ENCODE measurements at regions not wholly inside any gene's neighbourhood (a gene's known extent, or its start where the extent isn't known, plus 50 kb on each side); places are given as distances from the start of the nearest gene placed in this dataset.
"Not testable (repeated sequence)": the region's sequence is repeated elsewhere in the genome, so short reads cannot be mapped to it uniquely, and the experiment has no call there.

- Mint-ChIP-seq H3K4me3 (no peak overlapping the region), H3K4me1 (no peaks in the 10 kb centered on the region), H3K9me3 (peaks cover 0 to 9% (median 6%) of the 10 kb centered on the region in 11 donors), H3K27ac (no peak overlapping the region), H3K27me3 (no peaks in the 10 kb centered on the region), H3K36me3 (no peaks in the 10 kb centered on the region)
- no peak overlapping the region for H3K4me3 ChIP-seq (ENCODE audit: low read length)
- POLR2A ChIA-PET = no interaction called here
- H3K27me3 ChIP-seq (ENCODE audit: control insufficient read depth in 2 of 2, insufficient read depth in 2 of 2, low read length in 2 of 2) = no peaks in the 10 kb centered on the region
- ATAC-seq = no peak
- CTCF ChIA-PET = no interaction called here
- no peaks in the 10 kb centered on the region for H3K9me3 ChIP-seq (ENCODE audit: control insufficient read depth in 2 of 3, low read length in 3 of 3)
- no peak overlapping the region for H3K27ac ChIP-seq (ENCODE audit: low read depth, low read length)
- intact Hi-C loops (cut with micrococcal nuclease) = no loop called here
- H3K36me3 ChIP-seq (ENCODE audit: control insufficient read depth in 2 of 3, insufficient read depth in 3 of 3, low read length in 3 of 3) = no peaks in the 10 kb centered on the region
- H3K4me1 ChIP-seq (ENCODE audit: control insufficient read depth in 2 of 2, insufficient read depth in 2 of 2, low read length in 2 of 2) = no peaks in the 10 kb centered on the region
- no peak for DNase-seq
These were observed 120.3 kb upstream of the KLHL4 start for GRCh38 chrX:87397103-87397886.

DNA sequence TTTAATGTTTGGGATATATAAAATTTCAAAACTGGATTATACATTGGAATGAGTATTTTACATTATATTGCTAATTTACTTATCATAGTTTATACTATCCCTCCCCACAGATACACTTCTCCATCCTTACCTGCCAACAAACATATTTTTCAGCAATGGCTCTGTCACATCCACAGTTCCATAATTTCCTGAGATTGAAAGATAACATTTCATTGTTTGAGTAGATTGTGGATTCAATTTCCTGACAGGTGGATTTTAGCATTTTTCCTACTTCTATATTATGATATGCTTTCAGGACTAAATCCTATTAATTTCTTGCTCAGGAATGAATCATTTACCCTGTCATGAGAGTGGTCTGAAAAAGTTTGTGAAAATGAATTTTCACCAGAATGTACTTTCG, 115.3 kb upstream of the KLHL4 start:
- H3K4me3 ChIP-seq (ENCODE audit: low read length) = no peak overlapping the region
- no peak overlapping the region for H3K27ac ChIP-seq (ENCODE audit: low read depth, low read length)
- H3K9me3 ChIP-seq (ENCODE audit: control insufficient read depth in 2 of 3, low read length in 3 of 3) = no peaks in the 10 kb centered on the region
- Mint-ChIP-seq H3K9me3 (peaks cover 0 to 18% (median 6%) of the 10 kb centered on the region in 11 donors), H3K4me3 (no peak overlapping the region), H3K27me3 (no peaks in the 10 kb centered on the region), H3K27ac (no peak overlapping the region), H3K4me1 (no peaks in the 10 kb centered on the region), H3K36me3 (no peaks in the 10 kb centered on the region)
- DNase-seq (no peak), ATAC-seq (no peak)
- H3K36me3 ChIP-seq (ENCODE audit: control insufficient read depth in 2 of 3, insufficient read depth in 3 of 3, low read length in 3 of 3) = no peaks in the 10 kb centered on the region
- H3K4me1 ChIP-seq (ENCODE audit: control insufficient read depth in 2 of 2, insufficient read depth in 2 of 2, low read length in 2 of 2) = no peaks in the 10 kb centered on the region
- ChIA-PET POLR2A (no interaction called here), CTCF (no interaction called here)
- intact Hi-C loops (cut with micrococcal nuclease) = no loop called here
- no peaks in the 10 kb centered on the region for H3K27me3 ChIP-seq (ENCODE audit: control insufficient read depth in 2 of 2, insufficient read depth in 2 of 2, low read length in 2 of 2)

GRCh38 chrX:87403551-87403950, 114.1 kb upstream of the KLHL4 start:
- Mint-ChIP-seq H3K27me3 (no peaks in the 10 kb centered on the region), H3K36me3 (no peaks in the 10 kb centered on the region), H3K4me3 (no peak overlapping the region), H3K4me1 (no peaks in the 10 kb centered on the region), H3K27ac (no peak overlapping the region), H3K9me3 (peaks cover 0 to 18% (median 6%) of the 10 kb centered on the region in 11 donors)
- ATAC-seq = no peak
- ChIA-PET CTCF (no interaction called here), POLR2A (no interaction called here)
- Histone ChIP-seq H3K36me3 (ENCODE audit: control insufficient read depth in 2 of 3, insufficient read depth in 3 of 3, low read length in 3 of 3) (no peaks in the 10 kb centered on the region), H3K27ac (ENCODE audit: low read depth, low read length) (no peak overlapping the region), H3K4me3 (ENCODE audit: low read length) (no peak overlapping the region), H3K9me3 (ENCODE audit: control insufficient read depth in 2 of 3, low read length in 3 of 3) (no peaks in the 10 kb centered on the region), H3K4me1 (ENCODE audit: control insufficient read depth in 2 of 2, insufficient read depth in 2 of 2, low read length in 2 of 2) (no peaks in the 10 kb centered on the region), H3K27me3 (ENCODE audit: control insufficient read depth in 2 of 2, insufficient read depth in 2 of 2, low read length in 2 of 2) (no peaks in the 10 kb centered on the region)
- no peak for DNase-seq
- intact Hi-C loops (cut with micrococcal nuclease) = no loop called here

DNA sequence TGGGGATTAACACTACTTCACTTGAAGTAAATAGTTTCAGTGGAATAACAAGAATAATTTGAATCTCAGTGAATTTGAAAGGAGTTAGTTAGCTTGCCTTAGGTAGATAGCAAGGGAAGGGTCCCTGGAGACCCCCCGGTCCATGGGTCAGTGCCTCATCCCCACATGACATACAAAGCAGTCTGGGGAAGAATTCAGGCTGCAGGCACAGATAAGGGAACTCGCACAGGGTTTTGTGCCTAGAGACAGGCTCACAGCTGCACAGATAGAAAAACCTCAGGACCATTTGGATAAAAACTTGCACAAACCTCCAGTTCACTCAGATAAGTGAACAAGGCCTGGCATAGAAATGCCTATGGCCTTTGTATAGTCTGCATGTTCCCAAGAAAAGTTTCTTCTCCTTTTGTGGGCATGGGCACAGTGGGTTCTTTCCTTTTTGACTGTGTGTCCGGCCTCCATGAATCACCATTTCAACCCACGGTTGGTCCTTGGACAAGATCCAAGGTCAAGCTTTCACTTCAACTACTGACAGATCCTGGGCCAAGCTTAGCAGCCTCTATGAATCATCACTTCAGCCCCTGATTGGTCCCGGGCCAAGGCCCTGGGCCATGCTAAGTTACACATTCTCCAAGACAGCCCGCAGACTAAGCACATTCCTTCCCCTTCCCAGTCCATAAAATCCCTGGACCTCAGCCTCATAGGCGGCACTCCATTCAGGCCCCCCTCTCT, 108.3 kb upstream of the KLHL4 start:
- POLR2A ChIA-PET = no interaction called here
- Histone ChIP-seq H3K27ac (ENCODE audit: low read depth, low read length) (no peak overlapping the region), H3K36me3 (ENCODE audit: control insufficient read depth in 2 of 3, insufficient read depth in 3 of 3, low read length in 3 of 3) (no peaks in the 10 kb centered on the region), H3K9me3 (ENCODE audit: control insufficient read depth in 2 of 3, low read length in 3 of 3) (no peaks in the 10 kb centered on the region), H3K4me3 (ENCODE audit: low read length) (no peak overlapping the region), H3K27me3 (ENCODE audit: control insufficient read depth in 2 of 2, insufficient read depth in 2 of 2, low read length in 2 of 2) (no peaks in the 10 kb centered on the region), H3K4me1 (ENCODE audit: control insufficient read depth in 2 of 2, insufficient read depth in 2 of 2, low read length in 2 of 2) (no peaks in the 10 kb centered on the region)
- CTCF ChIA-PET = no interaction called here
- no peak overlapping the region for H3K4me3 Mint-ChIP-seq
- ATAC-seq = no peak
- H3K27me3 Mint-ChIP-seq = no peaks in the 10 kb centered on the region
- no peak for DNase-seq
- intact Hi-C loops (cut with micrococcal nuclease) = no loop called here
- peaks cover 0 to 12% (median 2%) of the 10 kb centered on the region in 11 donors for H3K9me3 Mint-ChIP-seq
- H3K36me3 Mint-ChIP-seq = no peaks in the 10 kb centered on the region
- no peak overlapping the region for H3K27ac Mint-ChIP-seq
- H3K4me1 Mint-ChIP-seq = no peaks in the 10 kb centered on the region

DNA sequence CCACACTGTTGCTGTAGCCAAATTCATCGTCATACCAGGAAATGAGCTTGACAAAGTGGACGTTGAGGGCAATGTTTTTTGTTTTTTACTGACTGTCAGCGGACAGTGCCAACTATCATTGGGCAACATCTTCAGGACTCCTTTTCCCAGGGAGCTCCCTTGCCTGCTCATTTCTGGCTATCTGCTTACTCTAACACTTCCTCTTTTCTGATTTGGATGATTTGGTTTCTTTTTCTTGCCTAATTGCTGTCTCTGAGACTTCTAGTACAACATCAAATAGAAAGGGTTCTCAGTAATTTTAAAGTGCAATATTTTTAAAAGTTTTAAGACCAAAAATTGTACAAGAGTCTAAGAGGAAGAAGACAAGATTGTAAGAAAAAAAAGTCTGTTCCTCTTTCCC, 92.0 kb upstream of the KLHL4 start:
- no peak for DNase-seq
- H3K36me3 Mint-ChIP-seq = no peaks in the 10 kb centered on the region
- no peak overlapping the region for H3K4me3 Mint-ChIP-seq
- no peak overlapping the region for H3K4me3 ChIP-seq (ENCODE audit: low read length)
- no peak for ATAC-seq
- ChIA-PET CTCF (no interaction called here), POLR2A (no interaction called here)
- H3K36me3 ChIP-seq (ENCODE audit: control insufficient read depth in 2 of 3, insufficient read depth in 3 of 3, low read length in 3 of 3) = no peaks in the 10 kb centered on the region
- H3K27ac ChIP-seq (ENCODE audit: low read depth, low read length) = no peak overlapping the region
- no peaks in the 10 kb centered on the region for H3K27me3 Mint-ChIP-seq
- H3K9me3 Mint-ChIP-seq = peaks cover 0 to 4% (median 0%) of the 10 kb centered on the region in 11 donors
- no peaks in the 10 kb centered on the region for H3K4me1 Mint-ChIP-seq
- H3K4me1 ChIP-seq (ENCODE audit: control insufficient read depth in 2 of 2, insufficient read depth in 2 of 2, low read length in 2 of 2) = no peaks in the 10 kb centered on the region
- no peaks in the 10 kb centered on the region for H3K27me3 ChIP-seq (ENCODE audit: control insufficient read depth in 2 of 2, insufficient read depth in 2 of 2, low read length in 2 of 2)
- no peaks in the 10 kb centered on the region for H3K9me3 ChIP-seq (ENCODE audit: control insufficient read depth in 2 of 3, low read length in 3 of 3)
- no peak overlapping the region for H3K27ac Mint-ChIP-seq
- intact Hi-C loops (cut with micrococcal nuclease) = no loop called here

- Histone ChIP-seq H3K27ac (ENCODE audit: low read depth, low read length) (no peak overlapping the region), H3K4me1 (ENCODE audit: control insufficient read depth in 2 of 2, insufficient read depth in 2 of 2, low read length in 2 of 2) (no peaks in the 10 kb centered on the region), H3K9me3 (ENCODE audit: control insufficient read depth in 2 of 3, low read length in 3 of 3) (no peaks in the 10 kb centered on the region), H3K4me3 (ENCODE audit: low read length) (no peak overlapping the region), H3K27me3 (ENCODE audit: control insufficient read depth in 2 of 2, insufficient read depth in 2 of 2, low read length in 2 of 2) (no peaks in the 10 kb centered on the region), H3K36me3 (ENCODE audit: control insufficient read depth in 2 of 3, insufficient read depth in 3 of 3, low read length in 3 of 3) (no peaks in the 10 kb centered on the region)
- Mint-ChIP-seq H3K4me3 (no peak overlapping the region), H3K27ac (no peak overlapping the region), H3K27me3 (no peaks in the 10 kb centered on the region), H3K9me3 (peaks cover 0 to 3% (median 0%) of the 10 kb centered on the region in 11 donors), H3K4me1 (no peaks in the 10 kb centered on the region), H3K36me3 (no peaks in the 10 kb centered on the region)
- intact Hi-C loops (cut with micrococcal nuclease) = no loop called here
- DNase-seq = no peak
- ChIA-PET POLR2A (no interaction called here), CTCF (no interaction called here)
- ATAC-seq = no peak
These were observed 83.0 kb upstream of the KLHL4 start for GRCh38 chrX:87434618-87435017.

GRCh38 chrX:87448613-87449012, 69.0 kb upstream of the KLHL4 start:
- H3K4me3 ChIP-seq (ENCODE audit: low read length); H3K9me3 ChIP-seq (ENCODE audit: control insufficient read depth in 2 of 3, low read length in 3 of 3); H3K36me3 Mint-ChIP-seq; DNase-seq; H3K4me1 ChIP-seq (ENCODE audit: control insufficient read depth in 2 of 2, insufficient read depth in 2 of 2, low read length in 2 of 2); intact Hi-C loops (cut with micrococcal nuclease); H3K4me3 Mint-ChIP-seq; H3K27ac ChIP-seq (ENCODE audit: low read depth, low read length); H3K27me3 Mint-ChIP-seq; H3K27me3 ChIP-seq (ENCODE audit: control insufficient read depth in 2 of 2, insufficient read depth in 2 of 2, low read length in 2 of 2); H3K27ac Mint-ChIP-seq; CTCF ChIA-PET; H3K9me3 Mint-ChIP-seq; POLR2A ChIA-PET; H3K36me3 ChIP-seq (ENCODE audit: control insufficient read depth in 2 of 3, insufficient read depth in 3 of 3, low read length in 3 of 3); ATAC-seq; H3K4me1 Mint-ChIP-seq: not testable (repeated sequence)
